GM13976 (cell line): ENCODE measurements at regions not wholly inside any gene's neighbourhood (a gene's known extent, or its start where the extent isn't known, plus 50 kb on each side); places are given as distances from the start of the nearest gene placed in this dataset.

Source experiments
- DNase-seq: peaks from one replicate; pipeline ENCODE4 v3.0.0; 2012; ENCODE audit warnings: low spot score
- in situ Hi-C: fragments of 300-500 bp; cut with MboI; formaldehyde crosslinking; loops from one replicate; pipeline ENCODE4 v1.12.0; 2022; ENCODE audit warnings: low sequenced_read_pairs, mixed read lengths, inconsistent platforms; ENCODE audit not compliant: unreplicated experiment
- TF ChIP-seq, protein P1 (sequence below): IDR thresholded peaks from 2 replicates; pipeline ENCODE4 v1.5.1; 2012; ENCODE audit warnings: borderline replicate concordance, mild to moderate bottlenecking; ENCODE audit not compliant: insufficient read depth; ENCODE audit errors: extremely low read depth, missing control alignments, control extremely low read depth

DNA sequence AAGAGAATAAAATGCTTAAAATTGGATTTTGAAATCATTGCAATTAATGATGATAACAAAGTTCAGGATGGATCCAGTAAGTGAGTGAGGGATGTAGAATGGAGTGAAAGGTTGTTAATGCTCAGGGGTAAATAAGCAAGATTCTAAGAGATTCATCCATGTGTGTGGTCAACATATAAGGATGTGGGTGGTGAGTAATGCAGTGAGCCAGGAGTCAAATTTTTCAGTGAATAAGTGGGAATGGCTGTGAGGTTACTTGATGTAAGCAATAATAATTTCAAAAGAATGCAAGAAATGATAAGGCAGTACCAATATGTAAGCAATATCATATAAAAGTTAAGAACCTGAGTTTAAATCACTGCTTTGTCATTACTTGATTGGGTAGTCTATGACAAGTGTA, 207.5 kb upstream of the ADGRB3 start:
- TF ChIP-seq, protein P1, sequence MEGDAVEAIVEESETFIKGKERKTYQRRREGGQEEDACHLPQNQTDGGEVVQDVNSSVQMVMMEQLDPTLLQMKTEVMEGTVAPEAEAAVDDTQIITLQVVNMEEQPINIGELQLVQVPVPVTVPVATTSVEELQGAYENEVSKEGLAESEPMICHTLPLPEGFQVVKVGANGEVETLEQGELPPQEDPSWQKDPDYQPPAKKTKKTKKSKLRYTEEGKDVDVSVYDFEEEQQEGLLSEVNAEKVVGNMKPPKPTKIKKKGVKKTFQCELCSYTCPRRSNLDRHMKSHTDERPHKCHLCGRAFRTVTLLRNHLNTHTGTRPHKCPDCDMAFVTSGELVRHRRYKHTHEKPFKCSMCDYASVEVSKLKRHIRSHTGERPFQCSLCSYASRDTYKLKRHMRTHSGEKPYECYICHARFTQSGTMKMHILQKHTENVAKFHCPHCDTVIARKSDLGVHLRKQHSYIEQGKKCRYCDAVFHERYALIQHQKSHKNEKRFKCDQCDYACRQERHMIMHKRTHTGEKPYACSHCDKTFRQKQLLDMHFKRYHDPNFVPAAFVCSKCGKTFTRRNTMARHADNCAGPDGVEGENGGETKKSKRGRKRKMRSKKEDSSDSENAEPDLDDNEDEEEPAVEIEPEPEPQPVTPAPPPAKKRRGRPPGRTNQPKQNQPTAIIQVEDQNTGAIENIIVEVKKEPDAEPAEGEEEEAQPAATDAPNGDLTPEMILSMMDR: no peak
- in situ Hi-C loops: no loop called here
- no peak for DNase-seq

DNA sequence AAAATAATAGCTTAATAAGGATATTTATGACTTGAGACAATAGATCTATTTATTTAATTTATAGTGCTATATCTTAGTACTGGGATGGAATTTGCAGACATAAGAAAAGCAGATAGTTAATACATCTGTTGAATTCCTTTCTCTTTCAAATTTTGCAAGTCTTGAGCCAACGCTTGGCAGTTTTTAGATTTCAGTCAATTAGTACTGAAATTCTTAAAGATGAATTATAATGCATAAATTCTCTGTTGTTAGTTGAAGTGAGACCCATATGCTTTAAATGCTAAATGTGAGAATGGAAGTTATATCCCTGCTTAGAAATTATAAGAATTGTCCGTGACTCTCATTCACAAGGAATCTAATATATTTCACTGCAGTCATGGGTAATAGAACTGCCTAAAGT, 225.1 kb upstream of the ADGRB3 start:
- no peak for DNase-seq
- in situ Hi-C loops: no loop called here

DNA sequence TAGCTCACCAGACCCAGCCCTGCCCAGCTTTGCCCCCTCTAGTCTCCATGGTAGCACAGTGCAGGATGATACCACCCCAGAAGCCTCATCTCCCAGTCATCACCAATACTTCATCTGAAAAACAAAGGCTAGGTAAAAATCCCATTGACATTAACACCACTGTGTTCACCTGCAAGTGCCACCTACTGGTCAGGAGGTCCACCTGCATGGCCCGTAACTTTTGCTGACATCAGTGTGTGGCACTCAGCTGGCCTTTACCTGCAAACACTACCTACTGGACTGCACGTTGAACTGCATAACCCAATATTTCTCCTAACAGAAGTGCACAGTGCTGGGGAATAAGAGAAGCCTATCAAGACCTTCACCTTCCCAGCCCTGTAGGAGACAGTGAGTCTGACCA, 234.7 kb upstream of the ADGRB3 start:
- TF ChIP-seq, protein P1: no peak
- in situ Hi-C loops: no loop called here
- DNase-seq: no peak

More for the DNA sequence above, 225.1 kb upstream of the ADGRB3 start:
- TF ChIP-seq, protein P1: no peak

DNA sequence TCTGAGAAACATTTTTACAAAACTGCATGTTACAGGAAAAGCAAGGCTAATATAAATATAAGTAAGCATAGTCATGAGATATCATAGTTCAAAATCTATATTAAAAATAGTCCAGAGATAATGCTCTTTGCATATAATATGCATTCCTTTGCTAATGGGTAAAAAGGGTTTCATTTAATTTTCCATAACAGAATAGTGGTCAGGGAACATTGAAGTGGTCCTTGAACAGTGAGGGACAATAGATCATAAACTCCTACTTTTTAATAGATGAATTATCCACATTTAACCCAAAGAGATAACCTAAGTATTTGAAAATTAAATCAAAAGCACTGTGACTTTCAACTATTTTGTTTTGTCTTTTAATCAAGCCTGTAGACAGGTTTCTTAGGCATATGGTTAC, 243.1 kb upstream of the ADGRB3 start:
- TF ChIP-seq, protein P1: no peak
- in situ Hi-C loops: no loop called here
- DNase-seq: no peak

DNA sequence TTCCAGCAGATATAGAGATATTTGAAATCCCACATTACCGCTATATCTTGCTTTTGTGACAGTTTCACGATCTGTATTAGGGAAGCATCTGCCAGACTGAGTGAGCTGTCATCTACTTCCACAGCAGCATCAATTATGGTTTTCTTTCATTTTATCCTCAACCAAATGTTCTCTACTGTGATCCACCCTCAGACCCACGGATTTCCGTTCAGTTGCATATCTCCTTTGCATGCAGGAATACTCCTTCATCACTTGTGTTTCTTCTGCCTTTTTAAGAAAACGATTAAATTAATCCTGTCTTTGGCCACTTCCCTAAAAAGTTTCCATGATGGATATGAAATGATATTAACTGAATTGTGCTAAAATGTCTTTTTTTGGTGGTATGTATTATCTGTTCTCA, 262.1 kb upstream of the ADGRB3 start:
- in situ Hi-C loops: no loop called here
- TF ChIP-seq, protein P1: no peak
- DNase-seq: no peak

DNA sequence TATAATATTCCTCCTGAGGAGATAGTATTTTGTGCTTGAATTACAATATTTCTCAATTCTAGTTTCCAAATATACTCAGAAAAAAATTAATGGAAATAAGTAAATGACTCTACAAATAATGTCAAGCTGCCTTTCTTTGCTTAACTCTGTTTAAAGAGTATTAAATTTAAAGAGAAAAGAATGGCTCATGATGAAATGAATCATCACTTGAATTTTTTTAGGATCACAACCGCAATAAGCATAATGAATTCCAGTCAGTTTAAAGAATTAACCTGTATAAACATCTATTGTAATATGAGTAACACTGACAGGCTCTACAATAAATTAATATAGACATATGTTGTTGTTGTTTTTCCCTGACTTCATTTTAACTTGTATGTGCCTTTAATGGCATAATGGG, 266.2 kb upstream of the ADGRB3 start:
- no peak for DNase-seq
- in situ Hi-C loops: no loop called here
- TF ChIP-seq, protein P1: no peak

DNA sequence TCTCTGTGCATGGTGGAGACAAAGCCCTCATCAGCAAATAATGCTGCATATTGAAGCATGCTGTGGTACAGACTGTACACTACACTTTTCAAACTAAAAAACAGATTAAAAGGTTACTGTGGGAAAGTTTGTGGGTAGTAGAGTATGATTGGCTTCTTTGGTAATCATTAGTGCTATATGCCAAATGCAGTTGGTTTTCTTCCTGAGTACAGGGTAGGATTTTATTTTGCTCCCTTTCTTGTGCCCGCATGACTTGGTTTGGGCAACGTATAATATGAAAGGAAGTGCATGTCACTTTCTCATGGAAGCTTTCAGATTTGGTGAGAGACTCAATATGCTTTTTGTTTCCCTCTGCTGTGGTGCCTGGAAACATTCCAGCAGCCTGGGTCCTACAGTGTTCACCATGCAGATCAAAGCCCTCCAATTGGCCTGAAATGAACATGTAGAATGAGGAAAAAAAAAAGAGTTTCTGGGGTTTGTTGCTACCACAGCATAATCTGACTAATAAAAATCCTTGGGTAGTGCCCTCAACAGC, 270.7 kb upstream of the ADGRB3 start:
- in situ Hi-C loops: no loop called here
- TF ChIP-seq, protein P1: no peak
- DNase-seq: no peak
